LHCN-M2 (cell line): ENCODE measurements at regions not wholly inside any gene's neighbourhood (a gene's known extent, or its start where the extent isn't known, plus 50 kb on each side); places are given as distances from the start of the nearest gene placed in this dataset.
"Not testable (repeated sequence)": the region's sequence is repeated elsewhere in the genome, so short reads cannot be mapped to it uniquely, and the experiment has no call there.

Source experiments
- DNase-seq: peaks from one replicate; pipeline ENCODE4 v3.0.0-alpha.2; 2012; ENCODE audit warnings: low read depth

DNA sequence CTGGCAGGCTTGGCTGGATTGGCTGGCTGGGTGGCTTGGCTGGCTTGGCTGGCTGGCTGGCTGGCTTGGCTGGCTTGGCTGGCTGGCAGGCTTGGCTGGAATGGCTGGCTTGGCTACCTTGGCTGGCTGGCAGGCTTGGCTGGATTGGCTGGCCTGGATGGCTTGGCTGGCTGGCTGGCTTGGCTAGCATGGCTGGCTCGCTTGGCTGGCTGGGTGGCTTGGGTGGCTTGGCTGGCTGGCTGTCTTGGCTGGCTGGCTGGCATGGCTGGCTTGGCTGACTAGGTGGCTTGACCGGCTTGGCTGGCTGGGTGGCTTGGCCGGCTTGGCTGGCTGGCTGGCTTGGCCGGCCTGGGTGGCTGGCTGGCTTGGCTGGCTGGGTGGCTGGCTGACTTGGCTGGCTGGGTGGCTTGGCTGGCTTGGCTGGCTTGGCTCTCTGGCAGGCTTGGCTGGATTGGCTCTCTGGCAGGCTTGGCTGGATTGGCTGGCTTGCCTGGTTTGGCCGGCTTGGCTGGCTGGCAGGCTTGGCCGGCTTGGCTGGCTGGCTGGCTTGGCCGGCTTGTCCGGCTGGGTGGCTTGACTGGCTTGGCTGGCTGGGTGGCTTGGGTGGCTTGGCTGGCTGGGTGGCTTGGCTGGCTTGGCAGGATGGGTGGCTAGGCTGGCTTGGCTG, 440.9 kb downstream of the GOLGA6L6 start:
- not testable (repeated sequence) for DNase-seq

DNA sequence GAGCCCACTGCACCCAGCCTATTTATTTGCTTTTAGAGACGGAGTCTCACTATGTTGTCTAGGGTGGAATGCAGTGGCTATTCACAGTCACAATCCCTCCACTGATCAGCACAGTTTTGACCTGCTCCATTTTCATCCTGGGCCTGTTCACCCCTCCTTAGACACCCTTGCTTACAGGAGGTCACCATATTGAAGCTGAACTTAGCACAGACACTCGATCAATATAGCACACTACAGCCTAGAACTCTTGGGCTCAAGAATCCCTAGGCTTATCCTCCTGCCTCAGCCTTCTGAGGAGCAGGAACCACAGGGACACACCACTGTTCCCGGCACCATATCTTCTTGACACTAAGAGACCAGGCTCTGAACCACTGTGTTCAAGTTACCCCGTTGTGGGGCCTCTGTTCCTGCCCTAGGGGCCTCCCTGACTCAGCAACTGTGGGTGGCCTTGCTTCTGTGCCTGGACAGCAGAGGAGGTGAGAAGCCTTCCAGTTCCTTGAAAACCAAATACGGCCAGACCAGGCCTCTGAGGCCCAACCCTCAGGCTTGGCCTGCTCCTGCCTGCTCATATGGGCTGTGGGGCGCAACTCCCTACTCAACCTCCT, 445.8 kb downstream of the GOLGA6L6 start:
- not testable (repeated sequence) for DNase-seq

DNA sequence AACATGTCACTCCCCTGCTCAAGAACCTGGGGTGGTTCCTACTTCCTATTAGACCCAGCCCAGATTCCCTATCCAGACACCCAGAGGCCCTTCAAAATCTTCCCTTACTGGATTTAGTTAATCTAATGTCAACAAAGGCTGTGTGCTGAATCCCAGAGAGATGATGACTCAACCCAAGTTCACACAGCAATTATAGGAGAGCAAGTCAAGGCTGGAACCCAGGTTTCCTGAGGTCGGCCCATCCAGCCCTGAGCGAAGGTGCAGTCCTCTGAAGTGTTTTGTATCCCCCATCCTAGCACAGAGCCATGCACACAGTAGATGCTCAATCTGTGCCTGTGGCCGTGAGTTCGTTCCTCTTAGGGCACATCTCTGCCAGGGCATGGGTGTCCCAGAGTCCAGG, 452.1 kb downstream of the GOLGA6L6 start:
- DNase-seq = not testable (repeated sequence)

DNA sequence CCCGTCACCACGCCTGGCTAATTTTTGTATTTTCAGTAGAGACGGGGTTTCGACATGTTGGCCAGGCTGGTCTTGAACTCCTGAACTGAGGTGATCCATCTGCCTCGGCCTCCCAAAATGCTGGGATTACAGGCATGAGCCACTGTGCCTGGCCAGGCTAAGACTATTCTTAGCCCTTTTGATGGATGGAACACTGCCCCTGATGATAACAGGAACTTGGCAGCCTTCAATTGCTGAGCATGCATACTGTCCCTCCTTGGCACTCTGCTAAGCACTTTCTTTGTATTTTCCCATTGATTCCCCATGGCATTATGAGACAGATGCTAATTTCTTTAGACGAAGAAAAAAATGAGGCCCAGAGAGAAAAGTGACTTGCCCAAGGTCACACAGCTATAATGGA, 457.6 kb downstream of the GOLGA6L6 start:
- DNase-seq = not testable (repeated sequence)

DNA sequence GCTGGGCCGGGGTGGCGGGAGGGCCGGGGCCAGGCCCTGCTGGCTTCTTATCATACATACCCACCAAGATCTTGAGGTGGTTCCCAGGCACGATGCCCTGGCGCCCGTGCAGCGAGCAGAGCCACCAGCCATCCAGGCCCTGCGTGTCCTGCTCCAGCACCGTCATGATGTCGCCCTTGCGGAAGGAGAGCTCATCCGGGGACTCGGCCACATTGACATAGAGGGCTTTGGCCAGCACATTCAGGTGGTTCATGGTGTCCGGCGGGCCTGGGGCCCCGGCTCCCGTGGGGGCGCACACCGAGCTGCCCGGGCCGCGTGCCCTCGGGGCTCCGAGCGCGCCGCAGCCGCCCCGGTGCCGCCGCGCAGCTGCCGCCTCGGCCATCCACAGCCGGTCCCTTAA, 467.5 kb downstream of the GOLGA6L6 start:
- not testable (repeated sequence) for DNase-seq

DNA sequence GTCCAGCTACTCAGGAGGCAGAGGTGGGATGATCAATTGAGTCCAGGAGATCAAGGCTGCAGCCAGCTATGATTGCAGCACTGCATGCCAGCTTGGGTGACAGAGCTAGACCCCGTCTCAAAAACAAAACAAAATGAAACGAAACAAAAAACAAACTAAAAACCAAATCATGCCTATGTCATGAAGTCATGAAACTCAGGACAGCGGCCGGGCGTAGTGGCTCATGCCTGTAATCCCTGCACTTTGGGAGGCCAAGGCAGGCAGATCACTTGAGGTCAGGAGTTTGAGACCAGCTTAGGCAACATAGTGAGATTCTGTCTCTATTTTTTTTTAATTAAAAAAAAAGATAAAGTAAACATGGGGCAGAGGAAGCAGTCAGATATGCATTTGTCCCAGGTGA, 472.6 kb downstream of the GOLGA6L6 start:
- not testable (repeated sequence) for DNase-seq

DNA sequence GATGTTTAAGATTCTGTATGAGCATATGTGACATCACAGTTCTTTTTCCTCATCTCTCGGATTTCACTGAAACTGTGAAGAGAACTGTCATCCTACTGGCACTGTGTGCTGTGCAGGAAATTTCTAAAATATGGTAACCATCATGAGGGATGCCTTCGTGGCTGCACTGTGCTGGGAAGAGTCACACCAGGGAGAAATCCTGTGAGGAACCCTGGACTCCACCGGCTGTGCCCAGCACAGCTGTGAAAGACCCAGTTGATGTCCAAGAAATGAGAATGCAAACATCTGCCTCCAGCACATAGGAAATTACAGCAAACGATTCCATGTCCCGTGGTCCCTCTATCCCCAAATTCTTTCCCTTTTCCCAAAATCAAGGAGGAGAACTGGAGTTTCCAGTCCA, 475.4 kb downstream of the GOLGA6L6 start:
- DNase-seq = not testable (repeated sequence)

DNA sequence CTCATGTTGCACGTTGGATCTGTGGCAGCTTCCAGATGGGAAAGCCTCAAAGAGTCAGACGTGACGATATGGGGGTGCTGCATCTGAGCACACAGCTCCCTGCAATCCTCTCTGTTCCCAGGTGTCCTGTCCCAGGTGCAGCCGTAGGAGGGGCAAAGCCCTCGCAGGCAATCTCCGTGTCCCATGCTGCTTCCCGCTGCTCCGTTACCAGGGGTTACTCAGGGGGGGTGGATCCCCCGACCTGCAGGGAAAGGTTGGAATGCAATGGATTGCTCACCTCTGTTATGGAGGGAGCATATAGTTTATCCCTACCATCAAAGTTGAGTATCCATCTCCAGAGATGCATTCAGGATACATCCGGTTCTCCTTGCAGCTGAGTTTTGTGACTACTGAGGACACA, 476.1 kb downstream of the GOLGA6L6 start:
- not testable (repeated sequence) for DNase-seq

DNA sequence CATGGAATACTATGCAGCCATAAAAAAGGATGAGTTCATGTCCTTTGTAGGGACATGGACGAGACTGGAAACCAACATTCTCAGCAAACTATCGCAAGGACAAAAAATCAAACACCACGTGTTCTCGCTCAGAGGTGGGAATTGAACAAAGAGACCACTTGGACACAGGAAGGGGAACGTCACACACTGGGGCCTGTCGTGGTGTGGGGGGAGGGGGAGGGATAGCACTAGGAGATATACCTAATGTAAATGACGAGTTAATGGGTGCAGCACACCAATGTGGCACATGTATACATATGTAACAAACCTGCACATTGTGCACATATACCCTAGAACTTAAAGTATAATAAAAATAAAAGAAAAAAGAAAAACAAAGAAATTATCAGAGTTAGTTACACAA, 478.4 kb downstream of the GOLGA6L6 start:
- DNase-seq = not testable (repeated sequence)

DNA sequence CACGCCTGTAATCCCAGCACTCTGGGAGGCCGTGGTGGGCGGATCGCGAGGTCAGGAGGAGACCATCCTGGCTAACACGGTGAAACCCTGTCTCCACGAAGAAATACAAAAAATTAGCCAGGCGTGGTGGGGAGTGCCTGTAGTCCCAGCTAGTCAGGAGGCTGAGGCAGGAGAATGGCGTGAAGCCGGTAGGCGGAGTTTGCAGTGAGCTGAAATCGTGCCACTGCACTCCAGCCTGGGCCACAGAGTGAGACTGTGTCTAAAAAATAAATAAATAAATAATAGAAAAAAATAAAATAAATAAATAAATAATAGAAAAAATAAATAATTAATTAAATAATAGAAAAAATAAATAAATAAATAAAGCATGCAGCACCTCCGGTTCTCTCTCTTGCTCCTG, 480.8 kb downstream of the GOLGA6L6 start:
- not testable (repeated sequence) for DNase-seq

DNA sequence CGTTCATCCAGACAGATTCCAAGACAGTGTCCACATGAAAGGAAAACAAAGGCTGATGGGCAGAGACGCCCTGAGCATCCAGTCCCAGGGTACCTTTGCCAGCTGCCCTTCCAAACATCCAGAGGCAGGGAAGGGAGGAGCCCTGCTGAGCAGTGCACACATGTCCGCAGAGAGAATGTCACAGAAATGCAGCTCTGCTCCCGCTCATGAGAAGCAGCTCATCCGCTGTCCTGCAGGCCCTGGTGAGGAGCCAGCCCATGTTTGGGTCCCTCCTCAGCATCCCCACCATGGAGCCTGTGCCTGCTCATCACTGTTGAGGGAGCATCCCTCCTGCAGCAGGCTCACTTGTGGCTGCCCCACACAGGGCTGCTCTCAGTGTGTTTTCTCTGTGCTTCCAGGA, 484.7 kb downstream of the GOLGA6L6 start:
- DNase-seq = not testable (repeated sequence)

DNA sequence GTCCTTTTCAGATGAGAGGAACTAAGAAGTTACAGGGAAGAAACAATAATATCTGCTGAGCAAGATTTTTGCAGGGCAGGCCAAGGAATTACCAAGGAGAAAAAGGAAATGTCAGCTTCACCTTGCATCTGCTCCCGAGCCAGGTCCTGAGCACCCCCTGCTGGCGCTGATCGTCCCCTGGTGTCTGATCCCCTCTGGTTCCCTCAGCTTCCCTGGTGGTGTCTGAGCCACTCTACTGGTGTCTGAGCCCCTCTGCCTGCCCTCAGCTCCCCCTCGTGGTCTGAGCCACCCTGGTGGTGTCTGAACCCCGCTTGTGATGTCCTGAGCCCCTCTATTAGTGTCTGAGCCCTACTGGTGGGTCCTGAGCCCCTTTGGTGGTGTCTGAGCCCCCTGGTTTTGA, 485.7 kb downstream of the GOLGA6L6 start:
- DNase-seq = not testable (repeated sequence)

DNA sequence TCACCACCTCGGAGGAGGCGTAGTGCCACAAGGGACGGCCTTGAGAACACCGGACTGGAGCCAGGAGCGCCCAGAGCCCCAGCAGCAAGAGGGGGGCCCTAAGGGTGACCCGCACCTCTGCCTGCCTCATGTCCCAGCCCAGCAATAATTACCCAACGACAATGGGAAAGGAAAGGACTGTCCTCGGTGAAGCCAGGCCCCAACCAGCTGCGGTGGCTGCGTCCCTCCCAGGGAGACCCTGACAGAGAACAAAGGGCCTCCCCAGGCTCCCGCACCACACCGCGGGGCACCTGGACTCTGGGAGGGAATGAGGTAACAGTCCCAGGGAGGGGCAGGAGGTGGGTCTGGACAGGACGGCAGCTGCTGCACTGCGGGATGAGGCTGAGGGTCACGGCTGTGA, 493.4 kb downstream of the GOLGA6L6 start:
- not testable (repeated sequence) for DNase-seq

DNA sequence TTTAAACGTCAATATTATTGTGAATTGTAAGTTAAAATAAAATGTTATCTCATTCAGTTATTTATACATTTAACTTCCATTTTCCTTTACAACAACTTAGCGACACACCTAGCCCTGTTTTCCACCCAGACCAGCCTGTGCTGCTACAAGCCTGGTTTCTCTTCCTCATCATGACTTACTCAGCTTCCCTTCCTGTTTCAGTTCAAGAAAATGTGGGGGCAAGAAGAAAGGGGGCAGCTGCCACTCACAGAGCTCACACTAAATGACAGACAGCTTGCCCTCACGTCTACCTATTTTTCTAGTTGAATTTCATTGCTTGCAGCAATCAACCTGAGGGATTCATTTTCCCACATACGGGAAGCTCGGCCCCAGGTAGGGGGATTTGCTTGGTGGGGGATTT, 496.4 kb downstream of the GOLGA6L6 start:
- not testable (repeated sequence) for DNase-seq

DNA sequence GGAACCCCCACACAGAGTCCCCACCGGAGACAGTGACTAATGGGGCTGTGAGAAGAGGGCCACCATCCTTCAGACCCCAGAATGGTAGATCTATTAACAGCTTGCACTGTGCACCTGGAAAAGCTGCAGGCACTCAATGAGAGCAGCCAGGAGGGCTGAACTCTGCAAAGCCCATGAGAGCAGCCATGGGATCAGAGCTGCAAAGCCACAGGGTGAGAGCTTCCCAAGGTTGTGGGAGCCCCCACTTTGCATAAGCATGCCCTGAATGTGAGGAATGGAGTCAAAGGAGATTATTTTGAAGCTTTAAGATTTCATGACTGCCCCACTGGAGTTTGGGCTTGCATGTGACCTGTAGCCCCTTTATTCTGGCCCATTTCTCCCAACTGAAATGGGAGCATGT, 500.9 kb downstream of the GOLGA6L6 start:
- not testable (repeated sequence) for DNase-seq

DNA sequence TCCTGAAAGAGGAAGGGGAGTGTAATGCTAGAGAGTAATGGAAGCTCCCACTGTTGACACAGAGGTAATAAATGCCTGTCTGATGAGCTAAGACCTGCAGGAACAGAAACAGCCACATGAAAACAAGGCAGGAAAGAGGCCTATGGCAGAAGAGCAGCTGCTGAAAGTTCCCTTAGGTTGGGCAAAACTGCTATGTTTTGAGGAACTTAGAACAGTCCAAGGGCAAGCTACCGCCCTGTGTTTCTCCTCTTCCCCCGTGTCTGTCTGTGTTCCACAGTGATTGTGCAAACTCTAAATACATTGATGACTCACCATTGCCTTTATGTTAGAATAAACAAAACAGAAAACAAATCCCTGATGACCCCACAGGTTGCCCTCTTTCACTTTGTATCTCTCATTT, 516.6 kb downstream of the GOLGA6L6 start:
- not testable (repeated sequence) for DNase-seq

DNA sequence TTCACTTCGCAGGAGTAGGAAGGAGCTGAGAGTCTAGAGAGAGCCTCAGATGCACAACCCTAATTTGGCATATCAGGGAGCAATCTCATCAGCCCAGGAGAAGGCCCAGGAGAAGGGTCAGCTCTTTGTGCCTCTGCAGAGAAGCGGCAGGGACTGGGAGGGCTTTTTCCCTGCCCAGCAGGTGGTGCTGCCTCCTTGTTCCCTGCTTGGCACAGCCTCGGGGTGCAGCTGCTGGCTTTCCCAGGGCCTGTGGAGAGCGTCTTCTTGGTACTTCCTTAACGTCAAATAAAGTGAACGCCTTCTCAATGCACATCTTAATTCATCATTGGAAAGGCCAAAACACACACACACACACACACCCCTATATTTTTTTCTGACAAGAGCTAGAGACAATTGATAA, 519.3 kb downstream of the GOLGA6L6 start:
- not testable (repeated sequence) for DNase-seq

DNA sequence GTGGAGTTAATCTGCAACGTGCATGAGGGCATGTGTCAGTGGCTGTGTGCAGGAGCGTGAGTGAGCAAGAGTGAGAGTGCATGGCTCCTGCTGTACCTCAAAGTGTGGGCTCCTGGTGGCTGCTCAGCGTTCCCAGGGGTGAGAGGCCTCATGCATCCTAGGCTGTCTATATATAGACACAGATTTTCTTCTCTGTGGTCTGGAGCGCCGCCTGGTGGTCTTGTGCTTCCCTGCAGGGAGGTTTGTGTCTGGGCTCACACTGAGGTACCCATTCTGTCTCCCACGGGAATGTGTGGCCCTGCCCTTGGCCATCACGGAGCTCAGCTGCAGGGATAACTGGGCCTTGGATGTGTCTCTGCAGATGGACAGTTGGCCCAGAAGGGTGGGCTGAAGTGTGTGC, 520.2 kb downstream of the GOLGA6L6 start:
- not testable (repeated sequence) for DNase-seq

DNA sequence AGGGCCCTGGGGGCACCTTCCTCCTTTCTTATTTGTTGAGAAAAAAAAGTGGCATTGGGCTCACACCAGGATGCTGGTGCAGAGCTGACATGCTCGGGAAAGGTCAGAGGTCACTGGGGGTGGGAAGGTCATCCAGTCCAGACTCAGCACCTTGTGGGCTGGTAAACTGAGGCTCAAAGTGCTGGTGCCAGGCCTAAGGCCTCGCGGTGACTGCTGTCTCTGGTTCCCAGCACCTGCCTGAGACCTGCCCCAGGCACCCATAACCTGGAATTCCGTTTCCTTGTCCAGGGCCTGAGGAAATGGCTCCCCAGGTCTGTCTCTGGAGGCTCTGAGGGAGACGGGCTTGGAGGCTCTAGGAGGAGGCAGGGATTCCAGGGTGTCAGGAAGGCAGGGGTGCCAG, 521.0 kb downstream of the GOLGA6L6 start:
- not testable (repeated sequence) for DNase-seq

DNA sequence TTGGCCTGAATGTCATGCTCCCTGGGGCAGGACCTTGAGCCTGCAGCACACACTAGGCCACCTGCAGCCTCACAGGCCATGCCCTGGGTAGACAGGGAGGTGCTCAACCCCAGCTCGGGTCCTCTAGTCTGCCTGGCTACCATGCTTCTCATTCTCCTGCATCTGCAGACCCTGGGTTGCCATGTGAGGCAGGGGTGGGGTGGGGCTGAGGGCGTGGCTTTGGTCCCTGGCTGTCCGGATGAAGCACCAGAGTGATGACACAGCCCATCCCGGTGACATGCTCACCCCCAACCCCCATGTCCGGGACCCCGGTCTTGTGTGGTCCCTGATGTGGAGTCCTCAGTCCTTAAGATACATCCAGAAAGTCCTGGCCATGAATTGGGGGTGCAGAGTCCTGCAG, 521.8 kb downstream of the GOLGA6L6 start:
- DNase-seq = not testable (repeated sequence)

DNA sequence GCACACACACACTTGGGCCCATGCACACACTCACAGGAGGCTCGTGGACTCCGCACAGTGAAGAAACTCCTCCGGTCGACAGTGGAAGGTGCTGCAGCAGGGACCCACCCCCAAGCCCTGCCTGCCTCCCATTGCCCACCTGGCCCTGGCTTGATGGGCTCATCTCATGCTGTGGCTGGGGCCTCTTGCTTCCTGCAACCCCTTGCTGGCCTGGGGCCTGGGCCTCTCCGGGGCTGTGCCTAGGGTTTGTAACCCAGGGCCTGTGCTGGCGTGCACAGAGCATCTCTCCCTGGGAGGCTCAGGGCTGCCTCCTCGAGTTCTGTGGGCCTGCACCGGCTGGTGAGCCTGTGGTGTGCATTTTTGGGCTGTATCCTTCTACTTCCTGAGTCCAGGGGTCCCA, 524.0 kb downstream of the GOLGA6L6 start:
- DNase-seq = not testable (repeated sequence)

DNA sequence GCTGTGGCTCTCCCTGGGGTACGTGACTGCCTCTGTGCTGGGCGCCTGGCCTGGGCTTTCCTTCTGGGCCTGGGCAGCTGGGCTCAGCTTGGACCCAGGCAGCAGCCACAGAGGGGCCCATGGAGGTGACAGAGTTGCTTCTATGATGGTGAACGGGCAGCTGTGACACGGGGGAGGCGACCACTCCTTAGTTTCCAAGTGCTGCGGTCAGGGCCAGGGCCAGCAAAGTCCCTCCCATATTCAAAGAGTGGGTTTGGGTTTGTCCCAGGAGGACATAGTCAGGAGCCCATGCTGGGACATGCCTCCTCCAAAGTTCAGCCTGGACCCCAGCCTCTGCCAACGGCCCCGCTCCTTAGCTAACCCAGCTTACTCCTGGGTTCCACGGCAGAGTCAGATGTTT, 524.7 kb downstream of the GOLGA6L6 start:
- DNase-seq = not testable (repeated sequence)

DNA sequence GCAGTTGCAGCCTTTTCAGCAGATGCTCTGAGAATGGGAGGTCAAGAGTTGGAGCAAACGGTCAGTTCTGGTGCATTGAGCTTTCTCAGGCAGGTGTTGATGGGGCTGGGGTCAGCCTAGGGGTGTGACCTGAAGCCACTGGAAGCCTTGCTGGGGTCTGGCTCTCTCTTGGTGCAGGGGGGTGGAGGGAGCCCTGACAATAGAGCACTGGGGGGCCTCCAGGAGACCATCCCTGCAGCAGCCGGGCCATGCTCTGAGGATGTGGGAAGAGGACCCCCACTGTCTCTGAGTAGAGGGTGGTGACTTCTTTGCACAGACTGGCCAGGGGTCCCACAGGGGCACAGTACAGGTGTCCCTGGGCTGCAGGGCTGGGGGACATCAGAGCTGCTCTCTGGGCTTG, 528.8 kb downstream of the GOLGA6L6 start:
- DNase-seq = not testable (repeated sequence)
